DMS 273 (cell line): ENCODE measurements at regions not wholly inside any gene's neighbourhood (a gene's known extent, or its start where the extent isn't known, plus 50 kb on each side); places are given as distances from the start of the nearest gene placed in this dataset.
"Not testable (repeated sequence)": the region's sequence is repeated elsewhere in the genome, so short reads cannot be mapped to it uniquely, and the experiment has no call there.

Experiments
- DNase-seq: peaks from one replicate; lab custom pipeline; 2025; ENCODE audit not compliant: unreplicated experiment; lab: John Stamatoyannopoulos, UW

DNA sequence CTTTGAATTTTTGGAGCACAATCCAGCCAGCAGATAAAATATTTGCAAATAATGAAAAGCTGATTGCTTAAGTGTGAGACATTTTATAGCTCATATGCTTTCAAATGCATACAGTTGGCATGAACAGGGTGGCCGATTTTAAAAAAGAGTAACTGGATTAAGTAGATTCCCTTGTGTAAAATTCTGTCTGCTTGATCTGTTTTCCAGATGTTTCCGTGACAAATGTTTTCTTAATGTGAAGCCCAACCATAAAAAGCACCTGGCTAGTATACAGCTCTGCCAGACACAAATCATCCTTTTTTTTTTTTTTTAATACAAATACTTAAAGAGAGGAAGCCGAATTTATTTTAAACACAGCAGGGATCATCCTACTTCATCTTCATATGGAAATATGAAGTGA lies 440.7 kb downstream of the CCER1 start:
- DNase-seq: no peak

- peak; percentile 0 for DNase-seq
Measured at GRCh38 chr12:90512518-90512917, 442.5 kb downstream of the CCER1 start.

DNA sequence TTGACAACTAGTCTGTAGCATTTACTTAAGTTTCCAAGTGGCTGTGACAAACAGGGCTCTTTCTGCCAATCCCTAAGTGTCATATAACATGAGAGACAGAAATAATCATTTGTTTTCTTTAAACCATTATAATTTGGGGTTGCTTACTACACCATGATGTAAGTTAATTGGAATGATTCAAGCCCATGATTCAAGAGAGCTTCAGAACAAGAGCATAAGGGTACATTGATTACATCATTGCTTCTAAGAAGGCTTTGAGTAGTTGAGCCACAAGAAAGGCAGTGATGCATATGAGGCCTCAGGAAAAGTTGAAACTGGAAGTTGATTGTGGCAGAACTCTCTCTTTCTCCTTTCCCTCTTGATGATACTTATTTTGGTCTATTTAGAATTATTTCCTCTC lies 444.0 kb downstream of the CCER1 start:
- DNase-seq: no peak

GRCh38 chr12:90504806-90505205 lies 450.2 kb downstream of the CCER1 start:
- DNase-seq: no peak

- DNase-seq: no peak
Measured at GRCh38 chr12:90502070-90502469, 452.9 kb downstream of the CCER1 start.

- no peak for DNase-seq
Measured at GRCh38 chr12:90501412-90501811, 453.6 kb downstream of the CCER1 start.

- DNase-seq: no peak
Measured at GRCh38 chr12:90499795-90500194, 455.2 kb downstream of the CCER1 start.

- no peak for DNase-seq
Measured at GRCh38 chr12:90497923-90498545, 456.9 kb downstream of the CCER1 start.

DNA sequence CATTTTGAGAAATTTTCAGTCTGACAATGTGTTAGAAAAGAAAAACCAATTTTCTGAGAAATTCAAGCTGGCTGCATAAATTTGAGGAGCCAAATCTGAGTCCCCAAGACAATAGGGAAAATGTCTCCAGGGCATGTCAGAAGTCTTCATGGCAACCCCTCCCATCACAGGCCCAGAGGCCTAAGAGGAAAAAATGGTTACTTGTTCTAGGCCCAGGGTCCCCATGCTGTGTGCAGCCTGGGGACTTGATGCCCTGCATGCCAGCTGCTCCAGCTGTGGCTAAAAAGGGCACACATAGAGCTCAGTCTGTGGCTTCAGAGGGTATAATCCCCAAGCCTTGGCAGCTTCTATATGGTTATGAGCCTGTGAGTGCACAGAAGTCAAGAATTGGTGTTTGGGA lies 464.6 kb downstream of the CCER1 start:
- no peak for DNase-seq

DNA sequence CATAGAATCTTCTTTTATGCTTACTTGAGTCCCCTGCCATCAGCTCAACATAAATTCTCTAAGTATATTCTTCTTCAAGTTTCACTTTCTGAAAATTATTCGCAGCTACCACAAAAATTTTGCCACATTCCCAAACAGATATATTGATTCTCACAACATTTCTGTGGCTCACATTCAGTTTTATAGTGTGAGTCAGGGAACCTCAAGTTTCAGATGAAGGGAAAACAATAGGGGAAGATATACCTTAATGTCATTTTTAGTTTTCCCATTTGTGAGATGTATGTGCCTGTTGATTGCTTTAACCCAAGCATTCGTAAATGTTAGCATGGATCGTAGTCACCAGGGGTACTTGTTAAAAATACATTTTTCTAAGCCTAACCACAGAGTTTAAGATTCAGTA lies 465.8 kb downstream of the CCER1 start:
- DNase-seq: no peak

- no peak for DNase-seq
Measured at GRCh38 chr12:90485560-90485959, 469.4 kb downstream of the CCER1 start.

GRCh38 chr12:90484094-90484493 lies 470.9 kb downstream of the CCER1 start:
- no peak for DNase-seq

GRCh38 chr12:90481748-90482147 lies 473.2 kb downstream of the CCER1 start:
- DNase-seq: no peak

DNA sequence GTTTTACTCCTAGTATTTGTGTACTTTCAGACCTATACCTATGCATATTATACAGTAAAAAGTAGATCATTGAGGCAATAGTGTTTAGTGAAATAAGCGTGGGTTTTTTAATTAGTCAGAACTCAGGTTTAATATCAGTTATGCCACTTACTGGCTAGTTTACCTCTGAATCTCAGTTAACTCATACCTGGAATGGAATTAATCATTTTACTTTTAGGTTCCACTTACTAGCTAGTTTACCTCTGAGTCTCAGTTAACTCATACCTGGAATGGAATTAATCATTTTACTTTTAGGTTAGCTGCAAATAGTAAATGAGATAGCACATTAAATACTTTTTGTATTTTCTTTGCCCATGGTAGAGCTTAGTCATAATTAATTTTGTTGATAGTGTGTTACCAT lies 475.7 kb downstream of the CCER1 start:
- DNase-seq: no peak

- no peak for DNase-seq
Measured at GRCh38 chr12:90473831-90474230, 481.1 kb downstream of the CCER1 start.

DNA sequence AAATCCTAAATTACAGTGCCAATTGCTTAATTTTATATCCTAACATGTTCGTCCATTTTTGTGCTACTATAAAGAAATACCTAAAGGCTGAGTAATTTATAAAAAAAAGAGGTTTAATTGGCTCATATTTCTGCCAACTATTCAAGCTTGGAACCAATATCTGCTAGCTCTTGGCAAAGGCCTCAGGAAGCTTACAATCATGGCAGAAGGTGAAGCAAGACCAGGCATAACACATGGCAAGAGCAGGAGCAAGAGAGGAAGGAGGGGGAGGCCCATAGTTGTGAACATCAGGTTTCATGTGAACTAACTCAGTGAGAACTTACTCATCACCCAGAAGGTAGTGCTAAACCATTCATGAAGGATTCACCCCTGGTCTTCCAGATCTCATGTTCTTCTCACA lies 494.3 kb downstream of the CCER1 start:
- no peak for DNase-seq

DNA sequence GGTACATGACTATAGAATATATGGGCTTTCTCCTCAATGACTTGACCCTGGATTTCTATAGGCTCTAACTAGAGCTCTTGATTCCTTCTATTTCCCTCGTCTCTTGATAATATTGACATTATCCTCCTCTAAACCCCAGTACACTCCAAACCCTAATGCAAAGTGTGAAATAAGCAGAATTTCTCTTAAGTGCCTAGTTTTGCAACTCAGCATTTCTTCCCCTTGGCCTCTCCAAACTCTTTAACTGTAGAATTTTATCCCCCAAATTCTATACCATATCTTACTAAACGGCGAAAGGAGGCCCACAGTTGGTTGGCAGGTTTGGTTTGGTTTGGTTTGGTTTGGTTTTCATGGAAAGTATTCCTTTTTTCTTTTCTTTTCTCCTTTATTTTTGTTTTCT lies 498.7 kb downstream of the CCER1 start:
- DNase-seq: no peak

GRCh38 chr12:90455756-90456155 lies 499.2 kb downstream of the CCER1 start:
- no peak for DNase-seq

GRCh38 chr12:90449611-90450010 lies 505.4 kb downstream of the CCER1 start:
- no peak for DNase-seq

DNA sequence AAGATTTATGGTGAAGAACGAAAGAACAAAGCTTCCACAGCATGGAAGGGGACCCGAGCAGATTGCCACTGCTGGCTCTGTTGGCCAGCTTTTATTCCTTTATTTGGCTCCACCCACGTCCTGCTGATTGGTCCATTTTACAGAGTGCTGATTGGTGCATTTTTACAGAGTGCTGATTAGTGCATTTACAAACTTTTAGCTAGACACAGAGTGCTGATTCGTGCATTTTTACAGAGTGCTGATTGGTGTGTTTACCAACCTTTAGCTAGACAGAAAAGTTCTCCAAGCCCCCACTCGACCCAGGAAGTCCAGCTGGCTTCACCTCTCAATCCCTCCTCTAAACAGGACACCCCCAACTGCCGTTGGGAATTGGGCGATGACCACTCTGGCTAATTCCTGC lies 511.5 kb downstream of the CCER1 start:
- DNase-seq: not testable (repeated sequence)

DNA sequence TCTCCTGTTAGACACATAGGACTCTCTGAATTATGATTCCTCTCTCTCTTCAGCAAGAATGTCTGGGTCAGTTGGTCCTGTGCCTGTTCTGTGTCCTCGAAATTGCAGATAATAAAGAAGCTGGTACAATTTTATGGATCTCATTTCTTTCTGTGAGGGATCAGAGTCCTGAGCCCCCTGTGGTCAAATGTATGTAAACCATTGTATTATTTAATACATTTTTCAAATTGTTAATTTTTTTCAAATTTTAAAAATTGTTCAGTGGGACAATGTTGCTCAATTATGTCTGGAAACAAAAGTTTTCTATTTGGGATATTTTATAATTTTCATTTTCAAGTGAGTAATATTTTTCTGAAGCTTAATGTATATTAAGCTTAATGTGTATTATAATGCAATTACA lies 513.5 kb downstream of the CCER1 start:
- DNase-seq: no peak

- no peak for DNase-seq
Measured at GRCh38 chr12:90428881-90429280, 526.1 kb downstream of the CCER1 start.

DNA sequence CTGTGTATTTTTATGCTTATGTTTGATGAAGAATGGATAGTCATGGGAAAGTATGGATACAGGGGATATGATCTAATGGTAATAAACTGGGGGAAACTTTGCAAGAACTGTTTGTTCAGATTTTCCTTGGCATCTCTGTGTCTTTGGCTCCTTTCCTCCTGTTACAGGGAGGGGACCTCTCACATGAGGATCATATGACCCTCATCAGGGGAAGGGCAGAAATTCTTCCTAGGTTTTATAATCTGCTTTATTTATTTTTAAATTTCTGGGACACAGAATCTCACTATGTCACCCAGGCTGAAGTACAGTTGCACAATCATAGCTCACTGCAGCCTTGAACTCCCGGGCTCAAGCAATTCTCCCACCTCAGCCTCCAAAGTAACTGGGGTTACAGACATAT lies 526.5 kb downstream of the CCER1 start:
- no peak for DNase-seq

- DNase-seq: no peak
Measured at GRCh38 chr12:90423965-90424364, 531.0 kb downstream of the CCER1 start.
